IMR-90 (cell line): ENCODE measurements at regions not wholly inside any gene's neighbourhood (a gene's known extent, or its start where the extent isn't known, plus 50 kb on each side); places are given as distances from the start of the nearest gene placed in this dataset.

Experiments
- ATAC-seq: fragments of 200-7000 bp; cut with Tn5 transposase; 2 replicates; pipeline ENCODE4 v1.9.1; 2020; ENCODE audit warnings: low read depth, mild to moderate bottlenecking, moderate library complexity
- BruUV-seq: library from RNA; stranded (reverse); fragments of 400-500 nt; replicated peaks from 2 replicates; lab custom pipeline; 2021; lab: Mats Ljungman, UMichigan
- CTCF ChIA-PET: fragments of 300-600 bp; formaldehyde crosslinking; extraction: SDS; loops from one replicate; lab custom pipeline; 2021; ENCODE audit warnings: antibody characterized with exemption; lab: Yijun Ruan, JAX
- POLR2A ChIA-PET: fragments of 300-600 bp; sonication (Branson Sonifier 250); formaldehyde crosslinking; loops from one replicate; lab custom pipeline; 2022; ENCODE audit warnings: antibody characterized with exemption; ENCODE audit not compliant: unreplicated experiment; lab: Charles Lee
- DNase-seq: peaks from one replicate; pipeline ENCODE4 v3.0.0; 2013
- H2AFZ ChIP-seq: replicated peaks from 2 replicates; pipeline ENCODE3; 2013; ENCODE audit warnings: low read length, mild to moderate bottlenecking; ENCODE audit not compliant: poor library complexity
- H2AK5ac ChIP-seq: 2 replicates; pipeline ENCODE4 v1.6.1; 2013; ENCODE audit warnings: low read depth, low read length, inconsistent platforms
- H2AK9ac ChIP-seq: replicated peaks from 2 replicates; pipeline ENCODE3; 2013; ENCODE audit warnings: mild to moderate bottlenecking, low read depth, low read length, moderate library complexity; ENCODE audit not compliant: poor library complexity
- H2BK120ac ChIP-seq: 2 replicates; pipeline ENCODE4 v1.6.1; 2013; ENCODE audit warnings: low read depth, low read length, inconsistent platforms
- H2BK15ac ChIP-seq: 3 replicates; pipeline ENCODE4 v1.6.1; 2013; ENCODE audit warnings: low read depth, low read length, inconsistent platforms
- H2BK20ac ChIP-seq: 2 replicates; pipeline ENCODE4 v1.6.1; 2013; ENCODE audit warnings: low read depth, mild to moderate bottlenecking, inconsistent platforms, low read length, moderate library complexity
- H2BK5ac ChIP-seq: 2 replicates; pipeline ENCODE4 v1.6.1; 2013; ENCODE audit warnings: mild to moderate bottlenecking, low read depth, low read length, inconsistent platforms; ENCODE audit not compliant: poor library complexity, severe bottlenecking
- H3K14ac ChIP-seq: replicated peaks from 2 replicates; pipeline ENCODE4 v1.6.1; 2013; ENCODE audit warnings: low read depth, low read length, inconsistent platforms
- H3K18ac ChIP-seq: 2 replicates; pipeline ENCODE4 v1.6.1; 2013; ENCODE audit warnings: low read depth, low read length, control low read depth
- H3K23ac ChIP-seq: 2 replicates; pipeline ENCODE4 v1.6.1; 2013; ENCODE audit warnings: low read depth, low read length, inconsistent platforms
- H3K27ac ChIP-seq: 2 replicates; pipeline ENCODE4 v1.5.1; 2013; ENCODE audit warnings: mild to moderate bottlenecking, control low read depth, low read length; ENCODE audit not compliant: insufficient read depth
- H3K27me3 ChIP-seq: 2 replicates; pipeline ENCODE4 v1.6.1; 2013; ENCODE audit warnings: low read length; ENCODE audit not compliant: control insufficient read depth, insufficient read depth
- H3K36me3 ChIP-seq: 2 replicates; pipeline ENCODE4 v1.6.1; 2013; ENCODE audit warnings: low read length, mixed read lengths; ENCODE audit not compliant: control insufficient read depth, insufficient read depth
- H3K4ac ChIP-seq: 2 replicates; pipeline ENCODE4 v1.6.1; 2013; ENCODE audit warnings: low read depth, low read length, inconsistent platforms
- H3K4me1 ChIP-seq: 2 replicates; pipeline ENCODE4 v1.6.1; 2013; ENCODE audit warnings: low read length, mixed read lengths; ENCODE audit not compliant: control insufficient read depth, insufficient read depth
- H3K4me2 ChIP-seq: 2 replicates; pipeline ENCODE4 v1.6.1; 2013; ENCODE audit warnings: low read depth, mild to moderate bottlenecking, control low read depth, low read length, moderate library complexity
- H3K4me3 ChIP-seq: 2 replicates; pipeline ENCODE4 v1.5.1; 2013; ENCODE audit warnings: low read depth, mild to moderate bottlenecking, control low read depth, low read length, moderate library complexity; ENCODE audit not compliant: insufficient read depth
- H3K56ac ChIP-seq: 2 replicates; pipeline ENCODE4 v1.6.1; 2013; ENCODE audit warnings: low read length, inconsistent platforms; ENCODE audit not compliant: insufficient read depth; ENCODE audit errors: extremely low read depth
- H3K79me1 ChIP-seq, 2 experiments: 2 replicates each; pipeline ENCODE4 v1.6.1; 2013; ENCODE audit warnings: low read length in 2 of 2, inconsistent platforms in 1 of 2, low read depth in 1 of 2
- H3K9ac ChIP-seq: 2 replicates; pipeline ENCODE4 v1.6.1; 2013; ENCODE audit warnings: low read depth, low read length, control low read depth
- H3K9me1 ChIP-seq: 2 replicates; pipeline ENCODE4 v1.6.1; 2013; ENCODE audit warnings: low read length, inconsistent platforms; ENCODE audit not compliant: insufficient read depth
- H3K9me3 ChIP-seq: 2 replicates; pipeline ENCODE4 v1.6.1; 2013; ENCODE audit warnings: low read length; ENCODE audit not compliant: control insufficient read depth, insufficient read depth
- H4K20me1 ChIP-seq: 2 replicates; pipeline ENCODE4 v1.6.1; 2013; ENCODE audit warnings: low read length, inconsistent platforms; ENCODE audit not compliant: insufficient read depth
- H4K5ac ChIP-seq: 2 replicates; pipeline ENCODE4 v1.6.1; 2013; ENCODE audit warnings: mild to moderate bottlenecking, low read depth, low read length, control low read depth
- H4K8ac ChIP-seq, 2 experiments: 2 replicates each; pipeline ENCODE4 v1.6.1; 2013; ENCODE audit warnings: low read depth in 2 of 2, low read length in 2 of 2, control low read depth in 1 of 2, inconsistent platforms in 1 of 2
- H4K91ac ChIP-seq: 2 replicates; pipeline ENCODE4 v1.6.1; 2013; ENCODE audit warnings: low read depth, low read length, inconsistent platforms; ENCODE audit not compliant: insufficient read depth
- BHLHE40 ChIP-seq: fragments of 150-350 bp; IDR thresholded peaks from 2 replicates; pipeline ENCODE4 v1.6.1; 2016; ENCODE audit warnings: mild to moderate bottlenecking, low read depth, low read length
- CEBPB ChIP-seq: IDR thresholded peaks from 2 replicates; pipeline ENCODE4 v1.6.1; 2012; ENCODE audit warnings: low read depth, low read length, improper control_type of control experiment
- CHD1 ChIP-seq: IDR thresholded peaks from 2 replicates; pipeline ENCODE4 v1.6.1; 2012; ENCODE audit warnings: low read depth, low read length, improper control_type of control experiment
- FOS ChIP-seq: fragments of 150-350 bp; IDR thresholded peaks from 2 replicates; pipeline ENCODE4 v1.6.1; 2016; ENCODE audit warnings: low read depth, low read length
- MAFK ChIP-seq: IDR thresholded peaks from 2 replicates; pipeline ENCODE4 v1.6.1; 2012; ENCODE audit warnings: low read depth, low read length, improper control_type of control experiment
- MXI1 ChIP-seq: IDR thresholded peaks from 2 replicates; pipeline ENCODE4 v1.6.1; 2012; ENCODE audit warnings: low read depth, mild to moderate bottlenecking, low read length, moderate library complexity, borderline replicate concordance
- NFE2L2 ChIP-seq: fragments of 150-350 bp; IDR thresholded peaks from 2 replicates; pipeline ENCODE4 v1.6.1; 2016; ENCODE audit warnings: low read depth, mild to moderate bottlenecking, low read length
- POLR2A ChIP-seq: IDR thresholded peaks from 2 replicates; pipeline ENCODE4 v1.6.1; 2012; ENCODE audit warnings: mild to moderate bottlenecking, low read depth, low read length
- RAD21 ChIP-seq: IDR thresholded peaks from 2 replicates; pipeline ENCODE4 v1.6.1; 2012; ENCODE audit warnings: low read length, improper control_type of control experiment
- RFX5 ChIP-seq: IDR thresholded peaks from 2 replicates; pipeline ENCODE4 v1.8.0; 2012; ENCODE audit warnings: low read depth, mild to moderate bottlenecking, low read length, moderate library complexity
- SMC3 ChIP-seq: fragments of 150-350 bp; IDR thresholded peaks from 2 replicates; pipeline ENCODE4 v1.6.1; 2016; ENCODE audit warnings: low read depth, mild to moderate bottlenecking, antibody characterized with exemption, low read length, moderate library complexity
- WGBS, 2 experiments: methylation state at CpG; one replicate each; pipeline versions ENCODE4 v1.1.5 to v1.1.7; 2013; ENCODE audit warnings: missing lambda C conversion rate in 2 of 2; ENCODE audit not compliant: insufficient read length in 1 of 2; ENCODE audit errors: extremely low coverage in 2 of 2; 5-methylcytosine and 5-hydroxymethylcytosine counted together
- dilution Hi-C: fragments of 300-500 bp; cut with HindIII; formaldehyde crosslinking; loops from one replicate; pipeline ENCODE4 v1.14.3; 2018; ENCODE audit warnings: low sequenced_read_pairs; ENCODE audit not compliant: unreplicated experiment
- in situ Hi-C: fragments of 300-500 bp; cut with MboI; formaldehyde crosslinking; loops from 3 replicates; pipeline ENCODE4 v1.14.3; 2019; ENCODE audit warnings: low sequenced_read_pairs, inconsistent platforms, mixed read lengths
- intact Hi-C: fragments of 100-400 bp; cut with micrococcal nuclease; formaldehyde crosslinking; loops from 2 replicates; pipeline ENCODE4 v1.10.0; 2022
- TF ChIP-seq, protein P1 (sequence below): fragments of 150-350 bp; IDR thresholded peaks from 2 replicates; pipeline ENCODE4 v1.6.1; 2016; ENCODE audit warnings: low read depth, mild to moderate bottlenecking, low read length, moderate library complexity, borderline replicate concordance

DNA sequence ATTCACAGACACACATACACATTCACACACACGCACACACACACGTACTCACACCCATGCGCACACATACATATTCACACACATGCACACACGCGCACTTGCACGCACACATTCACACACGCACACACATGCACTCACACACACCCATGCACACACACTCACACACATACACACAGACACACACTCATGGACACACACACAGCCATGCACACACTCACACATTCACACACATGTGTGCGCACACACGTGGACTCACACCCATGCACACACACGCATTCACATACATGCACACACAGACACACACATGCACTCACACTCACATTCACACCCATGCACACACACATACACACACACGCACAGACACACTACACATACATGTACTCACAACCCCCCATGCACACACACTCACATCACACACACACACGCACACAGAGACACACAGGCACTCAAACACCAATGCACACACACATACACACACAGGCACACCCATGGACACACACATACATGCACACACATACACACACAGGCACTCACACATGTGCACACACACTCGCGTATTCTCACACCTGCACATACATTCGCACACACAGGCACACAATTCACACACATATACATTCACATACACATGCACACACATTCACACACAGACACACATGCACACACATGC is 589.1 kb downstream of the PTPRU start:
- Histone ChIP-seq H4K5ac (no peak overlapping the region), H4K8ac (no peak overlapping the region), H3K4me2 (no peak overlapping the region), H3K14ac (no peak overlapping the region), H2BK15ac (no peak overlapping the region), H3K9ac (no peak overlapping the region), H3K9me3 (no peaks in the 10 kb centered on the region), H4K20me1 (no peaks in the 10 kb centered on the region; the same call in 1 of the 2 replicates), H3K4me1 (no peaks in the 10 kb centered on the region), H2BK5ac (peak overlapping the region; percentile 65), H3K79me1 (no peaks in the 10 kb centered on the region), H2BK20ac (no peak overlapping the region), H3K9me1 (no peaks in the 10 kb centered on the region), H3K36me3 (no peaks in the 10 kb centered on the region), H3K4ac (no peak overlapping the region), H3K56ac (no peak overlapping the region), H2BK120ac (no peak overlapping the region), H3K4me3 (no peak overlapping the region), H2AK9ac (no peak overlapping the region), H3K18ac (no peak overlapping the region), H3K27ac (no peak overlapping the region), H2AK5ac (no peak overlapping the region), H3K23ac (no peak overlapping the region), H2AFZ (peak overlapping the region; percentile 21), H3K27me3 (no peaks in the 10 kb centered on the region; the same call in 1 of the 2 replicates), H4K91ac (no peak overlapping the region)
- intact Hi-C loops (no loop called here), dilution Hi-C loops (no loop called here), in situ Hi-C loops (no loop called here)
- no peak for TF ChIP-seq RAD21
- TF ChIP-seq CHD1 = no peak
- TF ChIP-seq, protein P1, sequence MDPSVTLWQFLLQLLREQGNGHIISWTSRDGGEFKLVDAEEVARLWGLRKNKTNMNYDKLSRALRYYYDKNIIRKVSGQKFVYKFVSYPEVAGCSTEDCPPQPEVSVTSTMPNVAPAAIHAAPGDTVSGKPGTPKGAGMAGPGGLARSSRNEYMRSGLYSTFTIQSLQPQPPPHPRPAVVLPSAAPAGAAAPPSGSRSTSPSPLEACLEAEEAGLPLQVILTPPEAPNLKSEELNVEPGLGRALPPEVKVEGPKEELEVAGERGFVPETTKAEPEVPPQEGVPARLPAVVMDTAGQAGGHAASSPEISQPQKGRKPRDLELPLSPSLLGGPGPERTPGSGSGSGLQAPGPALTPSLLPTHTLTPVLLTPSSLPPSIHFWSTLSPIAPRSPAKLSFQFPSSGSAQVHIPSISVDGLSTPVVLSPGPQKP = no peak
- no peak for TF ChIP-seq RFX5
- TF ChIP-seq BHLHE40 = no peak
- no peak for TF ChIP-seq NFE2L2
- no peak for TF ChIP-seq SMC3
- no peak for TF ChIP-seq MAFK
- TF ChIP-seq POLR2A = no peak
- no peak for TF ChIP-seq CEBPB
- TF ChIP-seq MXI1 = no peak
- no peak for TF ChIP-seq FOS
- BruUV-seq = no TSS peak
- 85% methylated on average over 13 of the region's 15 CpGs; no CpG with 5 or more reads in 1 of the 2 experiments for WGBS, 2 experiments
- no peak for DNase-seq
- ATAC-seq = no peak
- ChIA-PET CTCF (no interaction called here), POLR2A (no interaction called here)
